Panc1 (cell line): ENCODE measurements at regions not wholly inside any gene's neighbourhood (a gene's known extent, or its start where the extent isn't known, plus 50 kb on each side); places are given as distances from the start of the nearest gene placed in this dataset.

Source experiments
- POLR2AphosphoS5 ChIP-seq: IDR thresholded peaks from 2 replicates; pipeline ENCODE4 v1.6.1; 2012; ENCODE audit warnings: mild to moderate bottlenecking, low read depth, low read length, moderate library complexity
- REST ChIP-seq, 2 experiments: IDR thresholded peaks; 2 replicates each; pipeline ENCODE4 v1.6.1; 2011 to 2012; ENCODE audit warnings: low read depth in 2 of 2, control low read depth in 1 of 2, low read length in 1 of 2, mild to moderate bottlenecking in 1 of 2, moderate library complexity in 1 of 2; ENCODE audit not compliant: insufficient read depth in 1 of 2
- TF ChIP-seq, protein P1 (sequence below): fragments of 450-650 bp; IDR thresholded peaks from 2 replicates; pipeline ENCODE4 v1.5.1; 2017; ENCODE audit warnings: mild to moderate bottlenecking

GRCh38 chr3:116824208-116824607 is 114.6 kb downstream of the TUSC7 start:
- TF ChIP-seq, protein P1, sequence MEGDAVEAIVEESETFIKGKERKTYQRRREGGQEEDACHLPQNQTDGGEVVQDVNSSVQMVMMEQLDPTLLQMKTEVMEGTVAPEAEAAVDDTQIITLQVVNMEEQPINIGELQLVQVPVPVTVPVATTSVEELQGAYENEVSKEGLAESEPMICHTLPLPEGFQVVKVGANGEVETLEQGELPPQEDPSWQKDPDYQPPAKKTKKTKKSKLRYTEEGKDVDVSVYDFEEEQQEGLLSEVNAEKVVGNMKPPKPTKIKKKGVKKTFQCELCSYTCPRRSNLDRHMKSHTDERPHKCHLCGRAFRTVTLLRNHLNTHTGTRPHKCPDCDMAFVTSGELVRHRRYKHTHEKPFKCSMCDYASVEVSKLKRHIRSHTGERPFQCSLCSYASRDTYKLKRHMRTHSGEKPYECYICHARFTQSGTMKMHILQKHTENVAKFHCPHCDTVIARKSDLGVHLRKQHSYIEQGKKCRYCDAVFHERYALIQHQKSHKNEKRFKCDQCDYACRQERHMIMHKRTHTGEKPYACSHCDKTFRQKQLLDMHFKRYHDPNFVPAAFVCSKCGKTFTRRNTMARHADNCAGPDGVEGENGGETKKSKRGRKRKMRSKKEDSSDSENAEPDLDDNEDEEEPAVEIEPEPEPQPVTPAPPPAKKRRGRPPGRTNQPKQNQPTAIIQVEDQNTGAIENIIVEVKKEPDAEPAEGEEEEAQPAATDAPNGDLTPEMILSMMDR: no peak
- TF ChIP-seq REST (IDR thresholded peaks at IDR 0.05; ENCODE audit: insufficient read depth in 1 of 2, low read depth in 2 of 2, low read length in 1 of 2): no peak
- TF ChIP-seq POLR2AphosphoS5: no peak
